ENCODE measurements at regions not wholly inside any gene's neighbourhood (a gene's known extent, or its start where the extent isn't known, plus 50 kb on each side); places are given as distances from the start of the nearest gene placed in this dataset.

DNA sequence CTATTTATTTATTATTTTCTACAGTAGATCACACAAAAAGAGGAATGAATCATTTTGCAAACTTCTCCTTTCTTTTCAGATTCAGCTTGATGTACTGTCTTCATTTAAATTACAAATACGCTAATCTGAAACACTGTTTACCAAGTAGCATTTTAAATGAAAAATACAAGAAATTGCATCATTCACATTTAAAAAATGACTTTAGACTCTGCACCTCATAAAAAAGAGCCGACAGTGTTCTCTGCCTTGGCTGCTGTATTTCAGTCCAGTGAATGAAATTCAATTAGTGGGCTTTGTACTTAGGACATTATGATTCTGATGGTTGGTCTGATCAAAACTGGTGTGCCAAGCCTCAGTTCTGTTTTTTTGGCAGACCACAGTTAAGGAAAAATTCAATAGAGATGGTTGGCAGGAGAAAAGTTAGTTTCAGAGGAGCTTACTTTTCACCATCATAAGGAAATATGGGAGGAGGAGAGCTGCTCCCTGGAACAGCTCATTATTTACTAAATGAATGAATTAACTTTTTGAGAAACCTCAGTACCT lies 222.4 kb upstream of the ESRRG start:
- Histone ChIP-seq H3K27ac (ENCODE audit: low read depth, low read length) (no peak overlapping the region), H3K4me3 (ENCODE audit: low read depth, low read length) (no peak overlapping the region)

DNA sequence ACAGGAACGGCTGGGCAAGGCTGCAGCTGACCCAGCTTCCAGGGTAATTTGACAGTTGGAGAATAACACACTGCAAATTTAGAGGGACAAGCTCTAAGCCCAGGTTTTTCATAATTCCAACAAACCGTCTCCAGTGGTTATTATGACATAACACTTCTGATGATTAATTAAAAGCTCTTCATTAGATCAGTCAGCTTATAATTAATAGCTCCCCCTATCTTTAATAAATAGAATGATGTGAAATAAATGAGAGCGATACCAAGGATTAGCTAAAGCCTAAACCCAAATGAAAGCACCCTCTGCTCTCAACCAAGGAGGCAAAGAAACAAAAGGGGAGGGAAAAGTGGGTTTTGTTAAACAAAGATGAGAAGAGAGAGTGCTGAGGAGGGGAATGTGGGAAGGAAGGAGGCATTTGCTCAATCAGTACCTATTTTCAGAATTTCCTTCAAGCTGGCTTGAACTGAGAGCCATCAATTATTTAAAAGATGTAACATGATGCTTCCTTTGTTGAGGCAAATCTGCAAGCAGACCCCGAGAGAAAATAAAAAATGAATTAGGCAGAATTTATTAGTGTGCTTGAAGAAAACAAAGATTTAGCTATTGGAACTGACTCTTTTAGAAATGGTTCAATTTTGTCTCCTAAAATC lies 221.8 kb upstream of the ESRRG start:
- Histone ChIP-seq H3K4me3 (ENCODE audit: low read depth, low read length) (no peak overlapping the region), H3K36me3 (ENCODE audit: insufficient read depth, low read length) (no peaks in the 10 kb centered on the region), H2AFZ (ENCODE audit: low read length, unreplicated experiment) (no peak overlapping the region), H3K79me2 (ENCODE audit: control insufficient read depth, insufficient read depth, low read length, unreplicated experiment) (no peaks in the 10 kb centered on the region), H3K27me3 (ENCODE audit: insufficient read depth, low read length) (peaks cover 39% of the 10 kb centered on the region), H3K27ac (ENCODE audit: low read depth, low read length) (no peak overlapping the region), H3K4me1 (ENCODE audit: control insufficient read depth, insufficient read depth, low read length, unreplicated experiment) (no peaks in the 10 kb centered on the region)

More for the DNA sequence above, 222.4 kb upstream of the ESRRG start:
- no peak overlapping the region for H2AFZ ChIP-seq (ENCODE audit: low read length, unreplicated experiment)
- H3K36me3 ChIP-seq (ENCODE audit: insufficient read depth, low read length) = no peaks in the 10 kb centered on the region
- H3K4me1 ChIP-seq (ENCODE audit: control insufficient read depth, insufficient read depth, low read length, unreplicated experiment) = no peaks in the 10 kb centered on the region
- H3K79me2 ChIP-seq (ENCODE audit: control insufficient read depth, insufficient read depth, low read length, unreplicated experiment) = no peaks in the 10 kb centered on the region
- H3K27me3 ChIP-seq (ENCODE audit: insufficient read depth, low read length) = peaks cover 33% of the 10 kb centered on the region; the same call in 1 of the 2 replicates

DNA sequence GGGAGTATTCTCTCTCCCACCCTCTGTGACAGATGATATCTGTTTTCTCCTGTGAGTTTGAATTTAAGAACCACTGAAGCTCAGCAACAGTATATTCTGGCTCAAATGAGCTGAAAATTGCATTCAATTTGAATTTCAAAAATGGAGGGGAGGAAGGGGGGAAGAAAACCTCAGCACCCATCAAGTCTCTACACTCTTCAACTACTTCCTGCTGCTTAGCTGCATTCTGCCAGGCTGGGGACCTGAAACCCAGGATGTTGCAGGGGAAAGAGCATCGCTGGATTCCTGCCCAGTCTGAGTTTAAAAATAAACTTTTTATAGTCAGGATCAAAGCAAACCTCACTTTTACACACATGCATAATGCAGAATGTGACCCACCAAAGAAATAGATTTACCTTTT lies 214.3 kb upstream of the ESRRG start:
- H3K27ac ChIP-seq (ENCODE audit: low read depth, low read length) = no peak overlapping the region
- H2AFZ ChIP-seq (ENCODE audit: low read length, unreplicated experiment) = no peak overlapping the region
- H3K27me3 ChIP-seq (ENCODE audit: insufficient read depth, low read length) = peaks cover 33% of the 10 kb centered on the region
- H3K36me3 ChIP-seq (ENCODE audit: insufficient read depth, low read length) = no peaks in the 10 kb centered on the region
- H3K79me2 ChIP-seq (ENCODE audit: control insufficient read depth, insufficient read depth, low read length, unreplicated experiment) = no peaks in the 10 kb centered on the region
- no peak overlapping the region for H3K4me3 ChIP-seq (ENCODE audit: low read depth, low read length)
- H3K4me1 ChIP-seq (ENCODE audit: control insufficient read depth, insufficient read depth, low read length, unreplicated experiment) = no peaks in the 10 kb centered on the region

GRCh38 chr1:216936779-216937178 lies 213.6 kb upstream of the ESRRG start:
- Histone ChIP-seq H2AFZ (ENCODE audit: low read length, unreplicated experiment) (no peak overlapping the region), H3K4me1 (ENCODE audit: control insufficient read depth, insufficient read depth, low read length, unreplicated experiment) (no peaks in the 10 kb centered on the region), H3K4me3 (ENCODE audit: low read depth, low read length) (no peak overlapping the region), H3K27me3 (ENCODE audit: insufficient read depth, low read length) (peaks cover 33% of the 10 kb centered on the region), H3K27ac (ENCODE audit: low read depth, low read length) (no peak overlapping the region), H3K79me2 (ENCODE audit: control insufficient read depth, insufficient read depth, low read length, unreplicated experiment) (no peaks in the 10 kb centered on the region), H3K36me3 (ENCODE audit: insufficient read depth, low read length) (no peaks in the 10 kb centered on the region)

GRCh38 chr1:216935901-216936300 lies 212.7 kb upstream of the ESRRG start:
- no peak overlapping the region for H3K4me3 ChIP-seq (ENCODE audit: low read depth, low read length)
- H2AFZ ChIP-seq (ENCODE audit: low read length, unreplicated experiment) = no peak overlapping the region
- H3K27me3 ChIP-seq (ENCODE audit: insufficient read depth, low read length) = peaks cover 26% of the 10 kb centered on the region
- no peaks in the 10 kb centered on the region for H3K36me3 ChIP-seq (ENCODE audit: insufficient read depth, low read length)
- no peaks in the 10 kb centered on the region for H3K79me2 ChIP-seq (ENCODE audit: control insufficient read depth, insufficient read depth, low read length, unreplicated experiment)
- no peak overlapping the region for H3K27ac ChIP-seq (ENCODE audit: low read depth, low read length)
- no peaks in the 10 kb centered on the region for H3K4me1 ChIP-seq (ENCODE audit: control insufficient read depth, insufficient read depth, low read length, unreplicated experiment)

GRCh38 chr1:216932424-216932823 lies 209.2 kb upstream of the ESRRG start:
- no peaks in the 10 kb centered on the region for H3K36me3 ChIP-seq (ENCODE audit: insufficient read depth, low read length)

DNA sequence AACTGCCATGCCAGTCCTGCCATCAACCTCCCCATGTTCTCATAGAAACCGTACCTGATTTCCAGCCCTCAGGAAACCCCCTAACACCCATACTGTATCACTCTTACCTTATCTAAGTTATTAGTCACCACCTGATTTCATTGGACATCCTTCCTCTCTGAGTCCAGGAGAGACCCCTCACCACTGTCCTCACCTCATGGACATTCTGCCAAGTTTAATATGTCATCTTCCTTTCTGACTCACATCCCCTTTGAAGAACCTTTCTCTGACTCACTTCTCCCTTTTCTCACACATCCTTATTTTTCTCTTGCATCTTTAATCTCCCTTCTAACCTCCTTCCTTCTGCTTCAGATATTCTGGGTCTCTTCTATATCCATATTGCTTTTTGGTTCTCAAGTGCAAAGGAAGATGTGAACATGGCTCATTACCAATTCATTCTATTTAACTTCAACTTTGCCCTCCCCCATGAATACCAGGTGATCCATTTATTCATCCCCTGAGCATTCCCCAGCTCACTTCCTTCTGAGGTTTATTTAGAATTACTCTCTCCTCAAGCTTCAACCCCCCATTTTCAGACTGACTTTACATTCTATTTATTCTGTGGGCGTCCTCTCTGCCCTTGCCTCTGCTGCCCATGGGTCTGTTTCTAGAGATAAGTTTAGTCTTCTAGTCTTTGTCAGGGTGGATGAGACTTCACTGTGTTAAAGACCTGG lies 206.8 kb upstream of the ESRRG start:
- H3K79me2 ChIP-seq (ENCODE audit: control insufficient read depth, insufficient read depth, low read length, unreplicated experiment) = no peaks in the 10 kb centered on the region
- H3K27ac ChIP-seq (ENCODE audit: low read depth, low read length) = no peak overlapping the region
- H3K4me1 ChIP-seq (ENCODE audit: control insufficient read depth, insufficient read depth, low read length, unreplicated experiment) = peaks cover 6% of the 10 kb centered on the region
- H3K36me3 ChIP-seq (ENCODE audit: insufficient read depth, low read length) = no peaks in the 10 kb centered on the region
- no peaks in the 10 kb centered on the region; the same call in 1 of the 2 replicates for H3K27me3 ChIP-seq (ENCODE audit: insufficient read depth, low read length)
- H3K4me3 ChIP-seq (ENCODE audit: low read depth, low read length) = no peak overlapping the region
- H2AFZ ChIP-seq (ENCODE audit: low read length, unreplicated experiment) = no peak overlapping the region

More at GRCh38 chr1:216932424-216932823, 209.2 kb upstream of the ESRRG start:
- Histone ChIP-seq H3K4me3 (ENCODE audit: low read depth, low read length) (no peak overlapping the region), H3K27me3 (ENCODE audit: insufficient read depth, low read length) (peaks cover 3% of the 10 kb centered on the region; the same call in 1 of the 2 replicates), H2AFZ (ENCODE audit: low read length, unreplicated experiment) (no peak overlapping the region), H3K4me1 (ENCODE audit: control insufficient read depth, insufficient read depth, low read length, unreplicated experiment) (peaks cover 6% of the 10 kb centered on the region), H3K27ac (ENCODE audit: low read depth, low read length) (no peak overlapping the region), H3K79me2 (ENCODE audit: control insufficient read depth, insufficient read depth, low read length, unreplicated experiment) (no peaks in the 10 kb centered on the region)

- H3K36me3 ChIP-seq (ENCODE audit: insufficient read depth, low read length) = no peaks in the 10 kb centered on the region
- H2AFZ ChIP-seq (ENCODE audit: low read length, unreplicated experiment) = no peak overlapping the region
- H3K27ac ChIP-seq (ENCODE audit: low read depth, low read length) = no peak overlapping the region
- peaks cover 6% of the 10 kb centered on the region for H3K4me1 ChIP-seq (ENCODE audit: control insufficient read depth, insufficient read depth, low read length, unreplicated experiment)
- peaks cover 22% of the 10 kb centered on the region for H3K27me3 ChIP-seq (ENCODE audit: insufficient read depth, low read length)
- H3K79me2 ChIP-seq (ENCODE audit: control insufficient read depth, insufficient read depth, low read length, unreplicated experiment) = no peaks in the 10 kb centered on the region
- no peak overlapping the region for H3K4me3 ChIP-seq (ENCODE audit: low read depth, low read length)
Measured at GRCh38 chr1:216927633-216928032, 204.4 kb upstream of the ESRRG start.

DNA sequence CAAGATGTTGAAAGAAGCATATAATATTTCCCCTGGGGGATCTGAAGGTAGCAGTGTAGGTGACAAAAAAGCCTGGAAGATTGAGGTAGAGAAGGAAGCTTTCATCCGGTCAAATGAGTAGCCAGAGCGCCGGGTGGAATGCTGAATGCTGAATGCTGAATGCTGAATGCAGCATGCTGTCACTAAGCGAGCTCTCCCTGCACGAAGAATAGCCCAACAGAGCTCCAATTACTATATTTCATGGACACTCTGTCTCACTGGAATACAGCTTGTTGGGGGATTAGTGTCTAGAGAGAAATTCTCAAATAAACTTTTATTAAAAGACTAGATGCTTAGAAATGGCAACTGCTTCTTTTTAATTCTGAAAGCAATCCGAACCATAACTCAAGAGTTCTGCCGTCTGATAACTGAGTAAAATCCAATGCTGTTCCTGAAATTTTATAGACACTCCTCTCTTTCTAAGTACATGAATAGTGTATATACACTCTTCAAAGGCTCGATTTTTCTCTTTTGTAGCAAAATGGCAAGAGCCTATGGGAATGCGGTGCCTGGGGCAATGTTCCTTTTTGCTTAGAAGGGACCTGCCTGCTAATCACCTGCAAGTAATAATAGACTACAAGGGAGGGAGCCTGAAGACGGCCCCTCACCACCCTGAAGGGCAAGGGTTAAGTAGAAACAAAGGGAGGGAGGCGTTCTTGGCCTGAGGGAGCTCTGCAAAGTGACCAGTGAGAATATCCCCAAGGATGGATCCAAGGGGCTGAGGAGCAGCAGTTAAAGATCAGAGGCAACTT lies 203.7 kb upstream of the ESRRG start:
- no peaks in the 10 kb centered on the region for H3K36me3 ChIP-seq (ENCODE audit: insufficient read depth, low read length)
- H3K27me3 ChIP-seq (ENCODE audit: insufficient read depth, low read length) = peaks cover 29% of the 10 kb centered on the region
- H3K4me1 ChIP-seq (ENCODE audit: control insufficient read depth, insufficient read depth, low read length, unreplicated experiment) = peaks cover 6% of the 10 kb centered on the region
- H2AFZ ChIP-seq (ENCODE audit: low read length, unreplicated experiment) = no peak overlapping the region
- H3K27ac ChIP-seq (ENCODE audit: low read depth, low read length) = no peak overlapping the region
- H3K79me2 ChIP-seq (ENCODE audit: control insufficient read depth, insufficient read depth, low read length, unreplicated experiment) = no peaks in the 10 kb centered on the region
- no peak overlapping the region for H3K4me3 ChIP-seq (ENCODE audit: low read depth, low read length)

DNA sequence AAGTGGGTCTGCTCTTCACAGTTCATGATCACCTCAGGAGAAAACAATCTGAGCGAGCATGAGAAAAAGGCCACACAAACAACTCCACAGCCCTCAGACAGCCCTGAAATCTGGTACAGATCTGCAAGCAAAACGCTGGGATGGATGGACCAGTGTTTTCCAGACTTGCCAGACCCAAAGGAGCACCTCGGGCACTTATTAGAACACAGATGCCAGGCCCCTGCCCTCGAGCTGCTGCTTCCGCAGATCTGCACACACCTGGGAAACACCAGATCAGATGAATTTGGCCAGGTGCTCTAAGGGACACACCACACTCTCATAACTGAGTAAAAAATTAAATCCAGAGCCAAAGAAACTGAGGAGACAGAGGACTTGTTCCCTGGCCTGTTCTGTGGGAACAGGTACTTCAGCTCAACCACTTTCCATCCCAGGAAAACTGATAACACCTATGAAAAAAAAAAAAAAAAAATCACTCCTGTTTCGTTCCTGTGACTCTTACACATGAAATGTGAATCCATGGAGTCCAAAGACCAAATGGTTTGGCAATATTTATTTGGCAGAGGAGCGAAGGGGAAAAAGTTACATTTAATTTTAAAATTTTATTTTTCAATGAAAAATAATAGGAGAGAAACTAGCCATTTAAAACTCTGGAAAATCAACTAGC lies 202.9 kb upstream of the ESRRG start:
- Histone ChIP-seq H3K4me3 (ENCODE audit: low read depth, low read length) (no peak overlapping the region), H2AFZ (ENCODE audit: low read length, unreplicated experiment) (no peak overlapping the region), H3K4me1 (ENCODE audit: control insufficient read depth, insufficient read depth, low read length, unreplicated experiment) (peaks cover 6% of the 10 kb centered on the region), H3K79me2 (ENCODE audit: control insufficient read depth, insufficient read depth, low read length, unreplicated experiment) (no peaks in the 10 kb centered on the region), H3K27me3 (ENCODE audit: insufficient read depth, low read length) (peaks cover 33% of the 10 kb centered on the region), H3K36me3 (ENCODE audit: insufficient read depth, low read length) (no peaks in the 10 kb centered on the region), H3K27ac (ENCODE audit: low read depth, low read length) (no peak overlapping the region)
